ENCODE measurements at regions not wholly inside any gene's neighbourhood (a gene's known extent, or its start where the extent isn't known, plus 50 kb on each side); places are given as distances from the start of the nearest gene placed in this dataset.
"Not testable (repeated sequence)": the region's sequence is repeated elsewhere in the genome, so short reads cannot be mapped to it uniquely, and the experiment has no call there.

DNA sequence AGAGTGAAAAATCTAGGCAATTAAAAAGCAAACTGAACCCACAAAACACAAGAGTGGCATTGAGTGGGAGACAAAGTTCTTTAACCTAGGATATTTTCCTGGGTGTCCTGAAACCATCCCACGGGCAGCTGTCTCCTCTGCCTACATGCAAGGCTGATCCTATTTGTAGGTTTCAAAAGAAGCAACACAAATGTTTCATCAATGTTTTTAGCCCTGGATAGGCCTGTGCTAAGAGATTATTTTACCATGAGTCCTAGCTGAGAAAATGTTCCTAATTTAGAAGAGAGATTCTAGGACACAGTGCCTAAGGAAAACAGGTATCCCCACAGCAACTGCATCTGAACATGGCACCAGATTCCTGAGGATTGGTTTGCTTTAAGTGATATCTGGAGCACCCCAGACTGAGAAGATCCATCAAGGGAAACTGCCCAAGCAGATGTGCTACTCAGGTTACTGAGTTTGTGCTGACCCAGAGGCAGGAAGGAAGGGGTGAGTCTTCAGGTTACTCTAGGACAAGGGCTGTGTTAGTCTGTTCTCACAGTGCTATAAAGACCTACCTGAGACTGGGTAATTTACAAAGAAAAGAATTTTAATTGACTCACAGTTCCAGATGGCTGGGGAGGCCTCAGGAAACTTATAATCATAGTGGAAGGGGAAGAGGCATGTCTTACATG is 111.6 kb upstream of the UST start:
- RAD21 ChIA-PET (ENCODE audit: low non-redundant PET in 1 of 2, low total read pairs in 2 of 2, uncharacterized antibody in 2 of 2, unreplicated experiment in 2 of 2) = no interaction called here
- CTCF ChIA-PET = no interaction called here

DNA sequence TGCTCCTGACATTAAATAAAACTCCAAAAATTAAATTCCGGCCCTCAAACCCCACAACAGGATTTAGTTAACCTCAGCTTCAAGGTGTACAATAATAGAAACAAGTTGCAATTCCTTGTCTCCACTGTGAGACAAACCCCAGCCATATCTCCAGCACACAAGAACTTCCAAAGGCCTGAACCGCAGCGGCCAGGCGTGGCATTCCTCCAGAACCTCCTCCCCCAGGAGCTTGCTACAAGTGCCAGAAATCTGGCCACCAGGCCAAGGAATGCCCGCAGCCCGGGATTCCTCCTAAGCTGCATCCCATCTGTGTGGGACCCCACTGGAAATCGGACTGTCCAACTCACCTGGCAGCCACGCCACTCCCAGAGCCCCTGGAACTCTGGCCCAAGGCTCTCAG is 105.0 kb upstream of the UST start:
- H3K9ac ChIP-seq (ENCODE audit: low read length); H3K9me2 ChIP-seq (ENCODE audit: insufficient read depth); intact Hi-C loops (cut with micrococcal nuclease); BruUV-seq (replicated peaks); H2AFZ ChIP-seq (ENCODE audit: low read depth, low read length, poor library complexity, severe bottlenecking); DNase-seq (ENCODE audit: low read depth, low spot score); H4K20me1 ChIP-seq (ENCODE audit: insufficient read depth); H3K9me3 ChIP-seq (ENCODE audit: control insufficient read depth in 1 of 2, insufficient read depth in 1 of 2, low read depth in 1 of 2, low read length in 2 of 2); ATAC-seq; H3K4me3 ChIP-seq (replicated peaks in 1 of 2; ENCODE audit: low read depth in 1 of 2, low read length in 2 of 2); H3K27ac ChIP-seq (ENCODE audit: low read depth, low read length); H3K36me3 ChIP-seq (ENCODE audit: control insufficient read depth in 1 of 2, insufficient read depth in 2 of 2, low read length in 2 of 2); H3K79me2 ChIP-seq (ENCODE audit: insufficient read depth, low read length); H3K4me1 ChIP-seq (ENCODE audit: control insufficient read depth in 1 of 2, insufficient read depth in 2 of 2, low read length in 2 of 2); POLR2A ChIA-PET; H3K4me2 ChIP-seq (ENCODE audit: low read length); RAD21 ChIA-PET (ENCODE audit: low non-redundant PET in 1 of 2, low total read pairs in 2 of 2, uncharacterized antibody in 2 of 2, unreplicated experiment in 2 of 2); H3K27me3 ChIP-seq (ENCODE audit: insufficient read depth, low read length); CTCF ChIA-PET: not testable (repeated sequence)

More for the DNA sequence above, 111.6 kb upstream of the UST start:
- H3K9me2 ChIP-seq (ENCODE audit: insufficient read depth) = no peaks in the 10 kb centered on the region
- no peak overlapping the region for H3K4me2 ChIP-seq (ENCODE audit: low read length)
- H2AFZ ChIP-seq (ENCODE audit: low read depth, low read length, poor library complexity, severe bottlenecking) = no peak overlapping the region
- H4K20me1 ChIP-seq (ENCODE audit: insufficient read depth) = no peaks in the 10 kb centered on the region
- H3K9ac ChIP-seq (ENCODE audit: low read length) = no peak overlapping the region
- POLR2A ChIA-PET = no interaction called here
- TF ChIP-seq EGR1 (IDR thresholded peaks at IDR 0.05; ENCODE audit: low read depth) (no peak), ZFX (IDR thresholded peaks at IDR 0.05) (no peak), EZH2phosphoT487 (IDR thresholded peaks at IDR 0.05; ENCODE audit: borderline replicate concordance) (no peak), EZH2 (IDR thresholded peaks at IDR 0.05) (no peak), ELF1 (IDR thresholded peaks at IDR 0.05; ENCODE audit: borderline replicate concordance, low read depth) (no peak), SIN3A (IDR thresholded peaks at IDR 0.05; ENCODE audit: low read depth) (no peak), YY1 (IDR thresholded peaks at IDR 0.05; ENCODE audit: extremely low read depth, insufficient replicate concordance, low read depth, low read length) (no peak), TCF7L2 (IDR thresholded peaks at IDR 0.05; ENCODE audit: borderline replicate concordance, extremely low read depth, insufficient read depth, insufficient read length) (no peak), JUND (IDR thresholded peaks at IDR 0.05) (no peak), CBX3 (IDR thresholded peaks at IDR 0.05; ENCODE audit: low read depth) (no peak)
- TF ChIP-seq, protein P1, sequence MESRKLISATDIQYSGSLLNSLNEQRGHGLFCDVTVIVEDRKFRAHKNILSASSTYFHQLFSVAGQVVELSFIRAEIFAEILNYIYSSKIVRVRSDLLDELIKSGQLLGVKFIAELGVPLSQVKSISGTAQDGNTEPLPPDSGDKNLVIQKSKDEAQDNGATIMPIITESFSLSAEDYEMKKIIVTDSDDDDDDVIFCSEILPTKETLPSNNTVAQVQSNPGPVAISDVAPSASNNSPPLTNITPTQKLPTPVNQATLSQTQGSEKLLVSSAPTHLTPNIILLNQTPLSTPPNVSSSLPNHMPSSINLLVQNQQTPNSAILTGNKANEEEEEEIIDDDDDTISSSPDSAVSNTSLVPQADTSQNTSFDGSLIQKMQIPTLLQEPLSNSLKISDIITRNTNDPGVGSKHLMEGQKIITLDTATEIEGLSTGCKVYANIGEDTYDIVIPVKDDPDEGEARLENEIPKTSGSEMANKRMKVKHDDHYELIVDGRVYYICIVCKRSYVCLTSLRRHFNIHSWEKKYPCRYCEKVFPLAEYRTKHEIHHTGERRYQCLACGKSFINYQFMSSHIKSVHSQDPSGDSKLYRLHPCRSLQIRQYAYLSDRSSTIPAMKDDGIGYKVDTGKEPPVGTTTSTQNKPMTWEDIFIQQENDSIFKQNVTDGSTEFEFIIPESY (IDR thresholded peaks at IDR 0.05; ENCODE audit: extremely low read depth, insufficient replicate concordance, low read length) = no peak
- TF ChIP-seq, protein P2, sequence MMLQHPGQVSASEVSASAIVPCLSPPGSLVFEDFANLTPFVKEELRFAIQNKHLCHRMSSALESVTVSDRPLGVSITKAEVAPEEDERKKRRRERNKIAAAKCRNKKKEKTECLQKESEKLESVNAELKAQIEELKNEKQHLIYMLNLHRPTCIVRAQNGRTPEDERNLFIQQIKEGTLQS (IDR thresholded peaks at IDR 0.05) = no peak
- TF ChIP-seq, protein P3, sequence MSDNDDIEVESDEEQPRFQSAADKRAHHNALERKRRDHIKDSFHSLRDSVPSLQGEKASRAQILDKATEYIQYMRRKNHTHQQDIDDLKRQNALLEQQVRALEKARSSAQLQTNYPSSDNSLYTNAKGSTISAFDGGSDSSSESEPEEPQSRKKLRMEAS (IDR thresholded peaks at IDR 0.05) = no peak
- TF ChIP-seq, protein P4, sequence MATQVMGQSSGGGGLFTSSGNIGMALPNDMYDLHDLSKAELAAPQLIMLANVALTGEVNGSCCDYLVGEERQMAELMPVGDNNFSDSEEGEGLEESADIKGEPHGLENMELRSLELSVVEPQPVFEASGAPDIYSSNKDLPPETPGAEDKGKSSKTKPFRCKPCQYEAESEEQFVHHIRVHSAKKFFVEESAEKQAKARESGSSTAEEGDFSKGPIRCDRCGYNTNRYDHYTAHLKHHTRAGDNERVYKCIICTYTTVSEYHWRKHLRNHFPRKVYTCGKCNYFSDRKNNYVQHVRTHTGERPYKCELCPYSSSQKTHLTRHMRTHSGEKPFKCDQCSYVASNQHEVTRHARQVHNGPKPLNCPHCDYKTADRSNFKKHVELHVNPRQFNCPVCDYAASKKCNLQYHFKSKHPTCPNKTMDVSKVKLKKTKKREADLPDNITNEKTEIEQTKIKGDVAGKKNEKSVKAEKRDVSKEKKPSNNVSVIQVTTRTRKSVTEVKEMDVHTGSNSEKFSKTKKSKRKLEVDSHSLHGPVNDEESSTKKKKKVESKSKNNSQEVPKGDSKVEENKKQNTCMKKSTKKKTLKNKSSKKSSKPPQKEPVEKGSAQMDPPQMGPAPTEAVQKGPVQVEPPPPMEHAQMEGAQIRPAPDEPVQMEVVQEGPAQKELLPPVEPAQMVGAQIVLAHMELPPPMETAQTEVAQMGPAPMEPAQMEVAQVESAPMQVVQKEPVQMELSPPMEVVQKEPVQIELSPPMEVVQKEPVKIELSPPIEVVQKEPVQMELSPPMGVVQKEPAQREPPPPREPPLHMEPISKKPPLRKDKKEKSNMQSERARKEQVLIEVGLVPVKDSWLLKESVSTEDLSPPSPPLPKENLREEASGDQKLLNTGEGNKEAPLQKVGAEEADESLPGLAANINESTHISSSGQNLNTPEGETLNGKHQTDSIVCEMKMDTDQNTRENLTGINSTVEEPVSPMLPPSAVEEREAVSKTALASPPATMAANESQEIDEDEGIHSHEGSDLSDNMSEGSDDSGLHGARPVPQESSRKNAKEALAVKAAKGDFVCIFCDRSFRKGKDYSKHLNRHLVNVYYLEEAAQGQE (IDR thresholded peaks at IDR 0.05; ENCODE audit: low read depth) = no peak
- H3K4me1 ChIP-seq (ENCODE audit: control insufficient read depth in 1 of 2, insufficient read depth in 2 of 2, low read length in 2 of 2) = no peaks in the 10 kb centered on the region
- H3K4me3 ChIP-seq (replicated peaks in 1 of 2; ENCODE audit: low read depth in 1 of 2, low read length in 2 of 2) = no peak overlapping the region
- no peak for ATAC-seq
- no peak for DNase-seq (ENCODE audit: low read depth, low spot score)
- no peaks in the 10 kb centered on the region for H3K36me3 ChIP-seq (ENCODE audit: control insufficient read depth in 1 of 2, insufficient read depth in 2 of 2, low read length in 2 of 2)
- no TSS peak for BruUV-seq (replicated peaks)
- H3K79me2 ChIP-seq (ENCODE audit: insufficient read depth, low read length) = no peaks in the 10 kb centered on the region
- intact Hi-C loops (cut with micrococcal nuclease) = no loop called here
- H3K27me3 ChIP-seq (ENCODE audit: insufficient read depth, low read length) = no peaks in the 10 kb centered on the region
- no peaks in the 10 kb centered on the region for H3K9me3 ChIP-seq (ENCODE audit: control insufficient read depth in 1 of 2, insufficient read depth in 1 of 2, low read depth in 1 of 2, low read length in 2 of 2)
- no peak overlapping the region for H3K27ac ChIP-seq (ENCODE audit: low read depth, low read length)
